ENCODE measurements at regions not wholly inside any gene's neighbourhood (a gene's known extent, or its start where the extent isn't known, plus 50 kb on each side); places are given as distances from the start of the nearest gene placed in this dataset.

DNA sequence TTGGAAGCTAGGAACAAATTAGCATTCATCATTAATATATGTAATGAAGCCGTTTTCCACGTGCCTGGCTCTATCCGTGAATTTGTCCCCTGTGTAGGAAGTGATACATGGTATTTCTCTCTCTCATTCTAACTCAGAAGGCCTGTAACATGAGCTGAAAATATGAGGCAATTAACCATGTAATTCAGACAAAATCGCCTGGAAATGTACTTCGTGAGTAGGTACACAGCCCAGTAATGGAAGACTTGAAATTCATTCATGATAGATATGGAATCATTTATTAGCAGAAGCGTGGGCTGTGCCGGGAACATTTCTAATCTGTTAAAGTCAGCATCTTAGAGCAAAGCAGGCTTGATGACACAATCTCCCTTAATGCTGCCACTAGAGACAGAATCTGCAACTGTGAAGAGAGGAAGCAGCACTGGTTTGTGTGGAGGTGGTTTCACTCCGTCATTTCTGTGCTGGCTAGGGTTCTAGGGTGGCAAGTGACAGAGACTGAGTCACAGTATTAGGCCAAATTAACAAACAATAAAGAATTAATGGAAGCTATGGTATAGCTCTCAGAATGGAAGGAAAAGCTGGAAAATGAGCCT is 225.0 kb upstream of the PROK2 start (continued):
- TF ChIP-seq, protein P1, sequence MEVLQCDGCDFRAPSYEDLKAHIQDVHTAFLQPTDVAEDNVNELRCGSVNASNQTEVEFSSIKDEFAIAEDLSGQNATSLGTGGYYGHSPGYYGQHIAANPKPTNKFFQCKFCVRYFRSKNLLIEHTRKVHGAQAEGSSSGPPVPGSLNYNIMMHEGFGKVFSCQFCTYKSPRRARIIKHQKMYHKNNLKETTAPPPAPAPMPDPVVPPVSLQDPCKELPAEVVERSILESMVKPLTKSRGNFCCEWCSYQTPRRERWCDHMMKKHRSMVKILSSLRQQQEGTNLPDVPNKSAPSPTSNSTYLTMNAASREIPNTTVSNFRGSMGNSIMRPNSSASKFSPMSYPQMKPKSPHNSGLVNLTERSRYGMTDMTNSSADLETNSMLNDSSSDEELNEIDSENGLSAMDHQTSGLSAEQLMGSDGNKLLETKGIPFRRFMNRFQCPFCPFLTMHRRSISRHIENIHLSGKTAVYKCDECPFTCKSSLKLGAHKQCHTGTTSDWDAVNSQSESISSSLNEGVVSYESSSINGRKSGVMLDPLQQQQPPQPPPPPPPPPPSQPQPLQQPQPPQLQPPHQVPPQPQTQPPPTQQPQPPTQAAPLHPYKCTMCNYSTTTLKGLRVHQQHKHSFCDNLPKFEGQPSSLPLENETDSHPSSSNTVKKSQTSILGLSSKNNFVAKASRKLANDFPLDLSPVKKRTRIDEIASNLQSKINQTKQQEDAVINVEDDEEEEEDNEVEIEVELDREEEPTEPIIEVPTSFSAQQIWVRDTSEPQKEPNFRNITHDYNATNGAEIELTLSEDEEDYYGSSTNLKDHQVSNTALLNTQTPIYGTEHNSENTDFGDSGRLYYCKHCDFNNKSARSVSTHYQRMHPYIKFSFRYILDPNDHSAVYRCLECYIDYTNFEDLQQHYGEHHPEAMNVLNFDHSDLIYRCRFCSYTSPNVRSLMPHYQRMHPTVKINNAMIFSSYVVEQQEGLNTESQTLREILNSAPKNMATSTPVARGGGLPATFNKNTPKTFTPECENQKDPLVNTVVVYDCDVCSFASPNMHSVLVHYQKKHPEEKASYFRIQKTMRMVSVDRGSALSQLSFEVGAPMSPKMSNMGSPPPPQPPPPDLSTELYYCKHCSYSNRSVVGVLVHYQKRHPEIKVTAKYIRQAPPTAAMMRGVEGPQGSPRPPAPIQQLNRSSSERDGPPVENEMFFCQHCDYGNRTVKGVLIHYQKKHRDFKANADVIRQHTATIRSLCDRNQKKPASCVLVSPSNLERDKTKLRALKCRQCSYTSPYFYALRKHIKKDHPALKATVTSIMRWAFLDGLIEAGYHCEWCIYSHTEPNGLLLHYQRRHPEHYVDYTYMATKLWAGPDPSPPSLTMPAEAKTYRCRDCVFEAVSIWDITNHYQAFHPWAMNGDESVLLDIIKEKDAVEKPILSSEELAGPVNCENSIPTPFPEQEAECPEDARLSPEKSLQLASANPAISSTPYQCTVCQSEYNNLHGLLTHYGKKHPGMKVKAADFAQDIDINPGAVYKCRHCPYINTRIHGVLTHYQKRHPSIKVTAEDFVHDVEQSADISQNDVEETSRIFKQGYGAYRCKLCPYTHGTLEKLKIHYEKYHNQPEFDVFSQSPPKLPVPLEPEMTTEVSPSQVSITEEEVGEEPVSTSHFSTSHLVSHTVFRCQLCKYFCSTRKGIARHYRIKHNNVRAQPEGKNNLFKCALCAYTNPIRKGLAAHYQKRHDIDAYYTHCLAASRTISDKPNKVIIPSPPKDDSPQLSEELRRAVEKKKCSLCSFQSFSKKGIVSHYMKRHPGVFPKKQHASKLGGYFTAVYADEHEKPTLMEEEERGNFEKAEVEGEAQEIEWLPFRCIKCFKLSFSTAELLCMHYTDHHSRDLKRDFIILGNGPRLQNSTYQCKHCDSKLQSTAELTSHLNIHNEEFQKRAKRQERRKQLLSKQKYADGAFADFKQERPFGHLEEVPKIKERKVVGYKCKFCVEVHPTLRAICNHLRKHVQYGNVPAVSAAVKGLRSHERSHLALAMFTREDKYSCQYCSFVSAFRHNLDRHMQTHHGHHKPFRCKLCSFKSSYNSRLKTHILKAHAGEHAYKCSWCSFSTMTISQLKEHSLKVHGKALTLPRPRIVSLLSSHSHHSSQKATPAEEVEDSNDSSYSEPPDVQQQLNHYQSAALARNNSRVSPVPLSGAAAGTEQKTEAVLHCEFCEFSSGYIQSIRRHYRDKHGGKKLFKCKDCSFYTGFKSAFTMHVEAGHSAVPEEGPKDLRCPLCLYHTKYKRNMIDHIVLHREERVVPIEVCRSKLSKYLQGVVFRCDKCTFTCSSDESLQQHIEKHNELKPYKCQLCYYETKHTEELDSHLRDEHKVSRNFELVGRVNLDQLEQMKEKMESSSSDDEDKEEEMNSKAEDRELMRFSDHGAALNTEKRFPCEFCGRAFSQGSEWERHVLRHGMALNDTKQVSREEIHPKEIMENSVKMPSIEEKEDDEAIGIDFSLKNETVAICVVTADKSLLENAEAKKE (CRISPR knock-in tag; IDR thresholded peaks at IDR 0.05) = no peak
- no peak for TF ChIP-seq EZH2 (IDR thresholded peaks at IDR 0.05; ENCODE audit: low read depth, unreplicated experiment)
- no peak for TF ChIP-seq EZH2phosphoT487 (IDR thresholded peaks at IDR 0.05; ENCODE audit: unreplicated experiment)
- no peak for TF ChIP-seq POLR2AphosphoS5 (IDR thresholded peaks at IDR 0.05; ENCODE audit: low read depth)

- peaks cover 28% of the 10 kb centered on the region for H3K9me3 Mint-ChIP-seq
- no peak overlapping the region for H2AFZ ChIP-seq
- no peaks in the 10 kb centered on the region for H4K20me1 ChIP-seq (replicated peaks; ENCODE audit: insufficient read depth)
- H3K4me2 ChIP-seq = no peak overlapping the region
- peaks cover 21% of the 10 kb centered on the region for H3K4me1 ChIP-seq (ENCODE audit: insufficient read depth)
- peaks cover 14% of the 10 kb centered on the region; the same call in 1 of the 2 replicates for H3K36me3 ChIP-seq (ENCODE audit: insufficient read depth)
- H3K27ac ChIP-seq (ENCODE audit: low read depth) = no peak overlapping the region
- no peaks in the 10 kb centered on the region for H3K79me2 ChIP-seq (replicated peaks; ENCODE audit: insufficient read depth)
- H3K9me2 ChIP-seq (ENCODE audit: insufficient read depth) = peaks cover 16% of the 10 kb centered on the region; the same call in 1 of the 2 replicates
- H3K27me3 ChIP-seq (ENCODE audit: insufficient read depth) = no peaks in the 10 kb centered on the region
- no peak overlapping the region for H3K4me3 Mint-ChIP-seq
- H3K27ac Mint-ChIP-seq = no peak overlapping the region
- peaks cover 35% of the 10 kb centered on the region for H3K36me3 Mint-ChIP-seq (ENCODE audit: low read depth)
- peaks cover 11% of the 10 kb centered on the region for H3K27me3 Mint-ChIP-seq (ENCODE audit: insufficient read depth, low read depth, poor library complexity)
- peaks cover 25% of the 10 kb centered on the region for H3K4me1 Mint-ChIP-seq
- ATAC-seq (no peak), DNase-seq (ENCODE audit: low spot score) (no peak)
- H3K4me3 ChIP-seq = no peak overlapping the region
- no peaks in the 10 kb centered on the region for H3F3A ChIP-seq (replicated peaks; ENCODE audit: low read depth)
- TF ChIP-seq ZNF331 (CRISPR knock-in tag; IDR thresholded peaks at IDR 0.05; ENCODE audit: low read depth) = no peak
- TF ChIP-seq ETS1 (IDR thresholded peaks at IDR 0.05) = no peak
- TF ChIP-seq CREB1 (CRISPR knock-in tag; IDR thresholded peaks at IDR 0.05; ENCODE audit: low read depth) = no peak
- no peak for TF ChIP-seq POLR2AphosphoS5 (IDR thresholded peaks at IDR 0.05; ENCODE audit: low read depth)
- no peak for TF ChIP-seq EZH2phosphoT487 (IDR thresholded peaks at IDR 0.05; ENCODE audit: unreplicated experiment)
Measured at GRCh38 chr3:72008226-72008996, 223.5 kb upstream of the PROK2 start.
